ENCODE measurements at regions not wholly inside any gene's neighbourhood (a gene's known extent, or its start where the extent isn't known, plus 50 kb on each side); places are given as distances from the start of the nearest gene placed in this dataset.
A peak's percentile ranks its signal among the peaks of the same experiment; 100 is the strongest.
"Not testable (repeated sequence)": the region's sequence is repeated elsewhere in the genome, so short reads cannot be mapped to it uniquely, and the experiment has no call there.

- DNase-seq = no peak
Measured at GRCh38 chrX:45804276-45804675, 603.6 kb upstream of the DIPK2B start.

DNA sequence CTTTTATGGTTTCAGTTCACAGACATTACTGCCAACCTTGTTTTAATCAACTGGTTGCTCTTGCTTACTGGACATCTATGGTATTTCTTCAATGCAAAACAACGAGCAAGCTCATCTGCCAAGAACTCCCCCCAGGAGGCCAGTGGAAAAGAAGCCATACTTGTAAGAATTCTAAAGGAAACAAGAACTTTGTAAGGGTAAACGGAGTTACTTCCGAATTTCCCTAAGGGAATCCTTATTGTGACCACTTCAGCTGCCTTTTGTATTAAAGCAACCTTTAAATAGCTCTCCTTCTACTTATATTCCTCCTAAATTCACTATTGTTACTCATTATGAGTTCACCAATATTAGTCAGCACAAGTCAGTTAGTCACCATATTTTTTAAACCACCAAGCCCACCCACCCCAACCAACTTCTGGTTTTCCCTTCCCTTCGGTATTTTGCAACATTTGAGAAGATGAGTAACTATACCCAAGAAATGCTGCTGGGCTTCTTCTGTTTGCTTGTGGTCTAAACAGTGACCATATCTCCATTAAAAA, 602.8 kb upstream of the DIPK2B start:
- DNase-seq = no peak

- peak; percentile 46 for DNase-seq
Measured at GRCh38 chrX:45801554-45801953, 600.9 kb upstream of the DIPK2B start.

DNA sequence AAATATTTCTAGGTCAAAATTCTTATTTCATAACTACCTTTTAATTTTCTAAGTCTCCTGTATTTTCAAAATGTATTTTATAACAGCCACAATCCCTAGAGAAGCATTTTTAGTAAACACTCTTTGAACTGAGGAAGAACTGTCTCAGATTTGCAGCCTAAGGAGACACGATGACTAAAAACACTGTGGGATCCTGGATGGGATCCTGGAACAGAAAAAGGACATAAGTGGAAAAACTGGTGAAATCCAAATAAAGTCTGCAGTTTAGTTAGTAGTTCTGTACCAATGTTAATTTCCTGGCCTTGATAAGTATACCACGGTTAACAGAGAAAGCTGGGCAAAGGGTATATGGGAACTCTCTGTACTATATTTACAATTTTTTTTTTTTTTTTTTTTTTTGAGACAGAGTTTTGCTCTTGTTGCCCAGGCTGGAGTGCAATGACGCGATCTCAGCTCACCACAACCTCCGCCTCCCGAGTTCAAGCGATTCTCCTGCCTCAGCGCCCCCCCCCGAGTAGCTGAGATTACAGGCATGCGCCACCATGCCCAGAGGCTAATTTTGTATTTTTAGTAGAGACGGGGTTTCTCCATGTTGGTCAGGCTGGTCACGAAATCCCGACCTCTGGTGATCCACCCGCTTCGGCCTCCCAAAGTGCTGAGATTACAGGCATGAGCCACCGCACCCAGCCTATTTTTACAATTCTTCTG, 600.2 kb upstream of the DIPK2B start:
- DNase-seq = not testable (repeated sequence)

DNA sequence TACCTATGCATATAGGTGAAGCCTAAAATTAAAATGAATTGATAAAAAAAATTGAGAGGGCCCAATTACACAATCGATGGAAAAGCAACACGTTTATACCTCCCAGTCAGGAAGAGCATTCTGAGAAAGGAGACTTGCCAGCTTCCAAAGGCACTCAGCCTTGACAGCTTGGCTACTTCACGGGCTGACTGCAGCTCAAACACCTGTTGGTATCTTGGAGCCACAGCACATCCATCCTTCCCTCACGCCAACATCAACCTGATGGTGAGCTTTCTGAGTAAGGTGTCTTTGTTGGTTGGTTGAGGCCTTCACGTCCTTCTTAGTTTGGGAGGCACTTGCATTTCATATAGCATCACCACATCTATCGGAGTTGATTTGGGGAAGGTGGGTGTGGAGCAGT, 598.9 kb upstream of the DIPK2B start:
- no peak for DNase-seq

DNA sequence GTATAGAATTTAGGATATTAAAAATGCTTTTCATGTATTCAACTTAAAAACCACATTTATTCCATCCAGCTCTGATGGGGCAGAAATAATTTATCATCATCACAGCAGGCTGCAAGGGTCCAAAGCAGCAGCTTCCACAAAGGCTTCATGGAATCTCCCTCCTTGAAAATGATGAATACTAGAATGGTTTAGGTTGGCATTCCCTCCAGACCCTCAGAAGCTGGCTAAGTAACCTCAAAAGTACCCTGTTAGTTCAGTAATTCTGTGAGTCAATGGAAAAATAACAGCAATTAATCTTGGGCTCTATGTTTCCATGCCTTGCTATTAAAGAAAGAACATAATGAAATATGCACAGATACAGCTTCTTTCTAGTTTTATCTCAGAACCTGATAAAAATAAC, 594.9 kb upstream of the DIPK2B start:
- no peak for DNase-seq

- no peak for DNase-seq
Measured at GRCh38 chrX:45794995-45795337, 594.3 kb upstream of the DIPK2B start.

- DNase-seq = no peak
Measured at GRCh38 chrX:45794323-45794994, 593.8 kb upstream of the DIPK2B start.

- DNase-seq = no peak
Measured at GRCh38 chrX:45788941-45789348, 588.3 kb upstream of the DIPK2B start.

DNA sequence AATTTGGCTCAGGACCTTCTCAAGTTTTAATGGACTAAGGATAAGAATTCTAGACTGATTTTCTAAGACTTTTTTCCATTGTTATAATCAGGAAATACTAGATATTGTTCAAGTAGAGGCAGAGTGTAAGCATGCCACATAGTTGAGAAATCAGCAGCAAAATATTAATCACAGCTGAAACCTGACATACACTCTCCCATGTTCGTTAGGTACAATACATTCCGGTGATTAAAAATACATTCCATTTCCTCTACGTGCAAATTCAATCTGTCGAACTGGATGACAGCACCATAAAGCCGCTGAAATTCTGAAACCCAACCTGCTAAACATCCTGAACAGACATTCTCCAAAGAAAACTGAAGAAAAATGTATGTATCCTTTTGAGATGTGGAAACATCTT, 587.6 kb upstream of the DIPK2B start:
- DNase-seq = no peak

- no peak for DNase-seq
Measured at GRCh38 chrX:45784590-45784989, 583.9 kb upstream of the DIPK2B start.

- no peak for DNase-seq
Measured at GRCh38 chrX:45783002-45783401, 582.3 kb upstream of the DIPK2B start.

GRCh38 chrX:45781901-45782553, 581.4 kb upstream of the DIPK2B start:
- no peak for DNase-seq

GRCh38 chrX:45778616-45779015, 577.9 kb upstream of the DIPK2B start:
- DNase-seq = no peak

DNA sequence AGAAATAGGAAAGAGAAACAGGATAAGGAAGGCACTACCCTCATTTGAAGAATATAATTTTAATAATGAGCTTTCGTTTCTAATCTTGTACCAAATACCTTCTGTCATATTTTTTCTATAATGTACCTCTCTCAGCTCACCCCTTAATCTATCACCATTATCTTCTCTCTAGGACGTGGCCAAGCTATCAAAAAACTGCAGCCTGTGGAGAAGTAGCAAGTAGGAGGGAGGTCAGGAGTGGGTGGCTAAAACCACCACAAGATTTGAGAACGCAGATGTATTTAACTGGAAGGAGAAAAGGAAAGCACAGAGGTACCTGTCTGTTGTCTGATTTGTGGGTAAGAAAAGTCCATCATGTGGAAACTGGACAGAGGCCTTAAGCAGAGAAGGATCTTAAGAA, 576.7 kb upstream of the DIPK2B start:
- no peak for DNase-seq

GRCh38 chrX:45775468-45775867, 574.8 kb upstream of the DIPK2B start:
- no peak for DNase-seq

DNA sequence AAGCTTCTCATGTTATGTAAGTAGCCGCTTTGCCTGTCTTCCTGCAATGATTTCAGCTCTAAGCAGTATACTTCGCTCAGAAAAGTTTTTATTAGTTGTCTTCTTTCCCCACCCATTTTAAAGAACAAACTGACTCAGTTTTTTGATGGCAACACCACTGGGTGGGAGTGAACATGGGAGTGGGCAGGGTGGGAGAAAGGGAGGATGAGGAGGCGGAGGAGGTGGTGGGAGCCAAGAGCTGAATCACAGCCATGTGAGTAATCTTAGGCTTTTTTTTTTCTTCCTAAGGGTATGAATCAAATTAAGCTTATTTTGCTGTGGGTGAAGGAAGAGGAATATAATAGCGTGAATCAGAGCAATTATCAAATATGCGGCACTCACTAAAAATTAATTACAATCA, 574.3 kb upstream of the DIPK2B start:
- DNase-seq = no peak

GRCh38 chrX:45773572-45773971, 572.9 kb upstream of the DIPK2B start:
- DNase-seq = no peak

DNA sequence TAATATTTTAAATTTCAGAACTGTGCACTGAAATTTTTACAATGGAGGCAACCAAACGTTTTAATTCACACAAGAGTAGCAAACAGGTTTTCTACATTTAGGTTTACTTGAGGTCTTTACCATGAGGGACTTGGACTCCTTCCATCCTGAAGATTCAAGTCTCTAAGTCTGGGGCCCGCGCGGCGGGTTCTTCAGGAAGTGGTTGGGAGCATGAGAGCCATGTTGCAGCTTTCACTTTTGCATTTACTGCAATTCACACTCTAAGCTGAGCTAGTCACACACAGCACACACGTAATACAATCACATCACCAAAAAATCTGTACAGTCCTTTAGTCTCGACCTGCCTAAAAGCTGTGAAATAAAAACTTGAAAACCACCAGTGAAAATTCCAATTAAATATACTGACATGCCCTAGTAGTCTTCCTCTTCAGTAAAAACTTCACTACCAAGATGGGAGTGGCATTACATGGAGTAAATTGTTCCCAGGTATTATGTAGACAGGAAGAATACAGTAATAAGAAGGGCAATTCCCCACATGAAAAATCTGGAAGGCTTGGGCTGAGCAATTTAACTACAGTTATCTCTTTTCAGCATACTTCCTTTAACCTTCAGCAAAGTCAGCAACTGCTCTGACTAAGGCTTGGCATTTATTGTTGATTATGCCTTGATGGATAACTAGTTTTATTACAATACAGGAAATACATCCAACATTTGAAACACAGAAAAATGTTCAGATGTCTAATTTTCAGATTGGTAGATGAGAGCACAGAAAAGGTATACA, 571.1 kb upstream of the DIPK2B start:
- DNase-seq = no peak

DNA sequence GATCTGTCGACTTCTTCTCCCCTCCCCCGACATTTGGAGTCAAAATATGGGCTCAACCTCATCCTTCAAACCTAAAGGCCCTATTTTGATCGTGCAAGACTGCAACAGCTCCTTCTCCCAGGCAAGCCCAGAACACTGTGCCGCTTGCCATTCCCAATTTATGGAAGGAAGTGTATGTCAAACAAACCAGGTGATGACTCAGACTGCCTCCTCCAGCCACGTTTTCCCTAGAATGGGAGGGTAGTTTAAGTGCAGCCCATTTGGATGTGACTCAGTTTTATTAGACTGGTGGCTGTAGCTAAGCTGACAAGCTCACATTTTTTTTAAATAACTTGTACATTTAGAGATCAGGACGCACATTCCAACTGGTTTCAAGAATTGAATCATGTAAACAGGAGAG, 570.4 kb upstream of the DIPK2B start:
- no peak for DNase-seq

GRCh38 chrX:45769761-45770582, 569.3 kb upstream of the DIPK2B start:
- no peak for DNase-seq

GRCh38 chrX:45768666-45769236, 568.1 kb upstream of the DIPK2B start:
- no peak for DNase-seq
